NCI-H2196 (cell line): ENCODE measurements at regions not wholly inside any gene's neighbourhood (a gene's known extent, or its start where the extent isn't known, plus 50 kb on each side); places are given as distances from the start of the nearest gene placed in this dataset.
"Not testable (repeated sequence)": the region's sequence is repeated elsewhere in the genome, so short reads cannot be mapped to it uniquely, and the experiment has no call there.

Experiments
- DNase-seq: peaks from one replicate; lab custom pipeline; 2025; ENCODE audit not compliant: unreplicated experiment; lab: John Stamatoyannopoulos, UW

- no peak for DNase-seq
Measured at GRCh38 chr5:115751176-115751575, 65.3 kb downstream of the CDO1 start.

- DNase-seq, result no peak
Measured at GRCh38 chr5:115749016-115749415, 67.4 kb downstream of the CDO1 start.

GRCh38 chr5:115739245-115739644, 77.2 kb downstream of the CDO1 start:
- DNase-seq, result not testable (repeated sequence)

- DNase-seq, result no peak
Measured at GRCh38 chr5:115738830-115739229, 77.6 kb downstream of the CDO1 start.

- DNase-seq, result no peak
Measured at GRCh38 chr5:115737452-115737851, 79.0 kb downstream of the CDO1 start.

- DNase-seq, result no peak
Measured at GRCh38 chr5:115736690-115737005, 79.8 kb downstream of the CDO1 start.

- no peak for DNase-seq
Measured at GRCh38 chr5:115736004-115736689, 80.3 kb downstream of the CDO1 start.

GRCh38 chr5:115735108-115735998, 81.1 kb downstream of the CDO1 start:
- no peak for DNase-seq

GRCh38 chr5:115733607-115734006, 82.9 kb downstream of the CDO1 start:
- no peak for DNase-seq

GRCh38 chr5:115732026-115732425, 84.4 kb downstream of the CDO1 start:
- DNase-seq, result no peak

- DNase-seq, result no peak
Measured at GRCh38 chr5:115725522-115725921, 90.9 kb downstream of the CDO1 start.

- DNase-seq, result no peak
Measured at GRCh38 chr5:115723220-115723619, 93.2 kb downstream of the CDO1 start.

- no peak for DNase-seq
Measured at GRCh38 chr5:115720888-115721287, 95.1 kb upstream of the TMED7 start.

- no peak for DNase-seq
Measured at GRCh38 chr5:115718927-115719326, 93.1 kb upstream of the TMED7 start.

- DNase-seq, result no peak
Measured at GRCh38 chr5:115713408-115713807, 87.6 kb upstream of the TMED7 start.

- no peak for DNase-seq
Measured at GRCh38 chr5:115709585-115709984, 83.7 kb upstream of the TMED7 start.

GRCh38 chr5:115708819-115709477, 83.1 kb upstream of the TMED7 start:
- DNase-seq, result no peak

- DNase-seq, result no peak
Measured at GRCh38 chr5:115703514-115703913, 77.7 kb upstream of the TMED7 start.

- no peak for DNase-seq
Measured at GRCh38 chr5:115702025-115702424, 76.2 kb upstream of the TMED7 start.

GRCh38 chr5:115699967-115700366, 74.1 kb upstream of the TMED7 start:
- DNase-seq, result no peak

- DNase-seq, result no peak
Measured at GRCh38 chr5:115696141-115696650, 70.4 kb upstream of the TMED7 start.
